Activated B cell treated with CpG ODN at 0.5 μM for 24 hours (primary cell): ENCODE measurements at regions not wholly inside any gene's neighbourhood (a gene's known extent, or its start where the extent isn't known, plus 50 kb on each side); places are given as distances from the start of the nearest gene placed in this dataset.

Source experiments
- ATAC-seq: fragments of 200-7000 bp; cut with Tn5 transposase; one replicate; pipeline ENCODE4 v1.10.0; 2021; ENCODE audit warnings: low read depth, mild to moderate bottlenecking, moderate library complexity
- CTCF ChIA-PET: fragments of 350-600 bp; sonication (Branson Sonifier 250); formaldehyde crosslinking; loops from one replicate; lab custom pipeline; 2021; ENCODE audit warnings: antibody characterized with exemption; lab: Charles Lee
- POLR2A ChIA-PET: fragments of 350-600 bp; sonication (Branson Sonifier 250); formaldehyde crosslinking; loops from one replicate; lab custom pipeline; 2021; ENCODE audit warnings: antibody characterized with exemption; lab: Charles Lee
- DNase-seq: peaks from one replicate; pipeline ENCODE4 v3.0.0; 2022
- H3K27ac Mint-ChIP-seq: one replicate; pipeline ENCODE4 v1.8.0; 2020; ENCODE audit warnings: mixed read lengths
- H3K27me3 Mint-ChIP-seq: one replicate; pipeline ENCODE4 v1.8.0; 2021; ENCODE audit warnings: mixed read lengths
- H3K36me3 Mint-ChIP-seq: one replicate; pipeline ENCODE4 v1.8.0; 2021; ENCODE audit warnings: low read depth, mixed read lengths
- H3K4me1 Mint-ChIP-seq: one replicate; pipeline ENCODE4 v1.8.0; 2021; ENCODE audit warnings: mixed read lengths
- H3K4me3 Mint-ChIP-seq: one replicate; pipeline ENCODE4 v1.8.0; 2020; ENCODE audit warnings: mild to moderate bottlenecking, mixed read lengths
- H3K9me3 Mint-ChIP-seq: one replicate; pipeline ENCODE4 v1.8.0; 2020; ENCODE audit warnings: mixed read lengths
- intact Hi-C: fragments of 100-400 bp; cut with micrococcal nuclease; formaldehyde crosslinking; loops from one replicate; pipeline ENCODE4 v1.15.1; 2024
- TF ChIP-seq, protein P1 (sequence below): fragments of 200-600 bp; IDR thresholded peaks from one replicate; pipeline ENCODE4 v1.8.0; 2022; ENCODE audit warnings: antibody characterized with exemption, mild to moderate bottlenecking

DNA sequence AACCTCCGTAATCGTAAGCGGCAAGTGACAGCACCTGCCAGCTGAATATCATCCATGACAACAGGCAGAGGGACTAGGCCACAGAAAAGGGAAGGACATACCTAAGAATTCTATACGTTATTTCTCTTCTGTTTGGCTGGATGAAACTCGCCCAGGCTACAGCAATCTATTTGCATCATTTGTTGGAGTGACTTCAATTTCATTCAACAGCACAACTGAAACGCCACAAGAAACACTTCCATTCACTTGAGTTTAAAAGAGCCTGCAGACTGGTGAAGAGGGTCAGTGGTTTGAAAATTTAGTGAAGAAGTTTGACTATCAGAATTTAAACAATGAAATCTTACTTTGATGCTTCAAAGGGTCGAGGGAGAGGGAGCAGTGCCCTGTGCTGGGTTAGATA lies 378.7 kb downstream of the LMO4 start:
- POLR2A ChIA-PET: no interaction called here
- ATAC-seq (no peak), DNase-seq (no peak)
- Mint-ChIP-seq H3K4me1 (no peaks in the 10 kb centered on the region), H3K27ac (no peak overlapping the region), H3K9me3 (peaks cover 3% of the 10 kb centered on the region), H3K36me3 (no peaks in the 10 kb centered on the region), H3K27me3 (no peaks in the 10 kb centered on the region), H3K4me3 (no peak overlapping the region)
- intact Hi-C loops: no loop called here
- TF ChIP-seq, protein P1, sequence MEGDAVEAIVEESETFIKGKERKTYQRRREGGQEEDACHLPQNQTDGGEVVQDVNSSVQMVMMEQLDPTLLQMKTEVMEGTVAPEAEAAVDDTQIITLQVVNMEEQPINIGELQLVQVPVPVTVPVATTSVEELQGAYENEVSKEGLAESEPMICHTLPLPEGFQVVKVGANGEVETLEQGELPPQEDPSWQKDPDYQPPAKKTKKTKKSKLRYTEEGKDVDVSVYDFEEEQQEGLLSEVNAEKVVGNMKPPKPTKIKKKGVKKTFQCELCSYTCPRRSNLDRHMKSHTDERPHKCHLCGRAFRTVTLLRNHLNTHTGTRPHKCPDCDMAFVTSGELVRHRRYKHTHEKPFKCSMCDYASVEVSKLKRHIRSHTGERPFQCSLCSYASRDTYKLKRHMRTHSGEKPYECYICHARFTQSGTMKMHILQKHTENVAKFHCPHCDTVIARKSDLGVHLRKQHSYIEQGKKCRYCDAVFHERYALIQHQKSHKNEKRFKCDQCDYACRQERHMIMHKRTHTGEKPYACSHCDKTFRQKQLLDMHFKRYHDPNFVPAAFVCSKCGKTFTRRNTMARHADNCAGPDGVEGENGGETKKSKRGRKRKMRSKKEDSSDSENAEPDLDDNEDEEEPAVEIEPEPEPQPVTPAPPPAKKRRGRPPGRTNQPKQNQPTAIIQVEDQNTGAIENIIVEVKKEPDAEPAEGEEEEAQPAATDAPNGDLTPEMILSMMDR: no peak
- CTCF ChIA-PET: no interaction called here

DNA sequence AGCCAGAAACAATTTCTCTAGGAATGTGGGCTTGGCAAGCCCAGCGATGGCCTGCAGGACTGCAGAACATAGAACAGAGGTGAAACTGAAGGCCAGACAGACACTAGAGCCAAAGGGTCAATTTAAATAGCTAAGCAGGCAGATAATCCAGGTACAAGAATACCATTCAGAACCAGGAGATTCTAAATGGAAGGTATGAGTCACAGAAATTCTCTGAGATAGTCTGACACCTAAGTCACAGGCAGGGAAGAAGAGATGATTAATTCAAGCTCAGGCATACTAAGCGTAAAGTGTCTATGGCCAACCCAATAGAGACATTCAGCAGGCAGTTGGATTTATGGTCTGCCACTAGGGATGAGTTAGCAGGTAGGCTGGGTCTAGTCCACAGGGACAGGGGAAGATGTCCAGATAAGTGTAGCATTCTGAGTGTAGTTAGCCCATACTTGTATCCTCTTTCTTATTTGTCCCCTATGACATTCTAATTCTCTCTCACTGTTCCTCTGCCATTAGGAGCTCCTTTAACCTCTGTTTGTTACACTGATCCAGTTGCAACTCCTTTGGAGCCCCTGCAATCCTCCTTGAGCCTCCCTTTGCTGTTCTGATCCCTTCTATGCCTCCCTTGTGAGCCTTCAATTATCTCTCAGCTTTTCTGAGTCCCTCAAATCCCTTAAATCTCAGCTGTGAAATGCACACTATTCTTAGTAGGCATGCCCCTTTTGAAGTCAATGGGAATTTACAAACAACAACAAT lies 383.8 kb downstream of the LMO4 start:
- H3K27me3 Mint-ChIP-seq: peaks cover 2% of the 10 kb centered on the region
- peaks cover 1% of the 10 kb centered on the region for H3K4me1 Mint-ChIP-seq
- CTCF ChIA-PET: no interaction called here
- H3K9me3 Mint-ChIP-seq: no peaks in the 10 kb centered on the region
- POLR2A ChIA-PET: no interaction called here
- no peak overlapping the region for H3K4me3 Mint-ChIP-seq
- intact Hi-C loops: no loop called here
- H3K27ac Mint-ChIP-seq: no peak overlapping the region
- H3K36me3 Mint-ChIP-seq: no peaks in the 10 kb centered on the region
- DNase-seq: no peak
- TF ChIP-seq, protein P1: no peak
- no peak for ATAC-seq

DNA sequence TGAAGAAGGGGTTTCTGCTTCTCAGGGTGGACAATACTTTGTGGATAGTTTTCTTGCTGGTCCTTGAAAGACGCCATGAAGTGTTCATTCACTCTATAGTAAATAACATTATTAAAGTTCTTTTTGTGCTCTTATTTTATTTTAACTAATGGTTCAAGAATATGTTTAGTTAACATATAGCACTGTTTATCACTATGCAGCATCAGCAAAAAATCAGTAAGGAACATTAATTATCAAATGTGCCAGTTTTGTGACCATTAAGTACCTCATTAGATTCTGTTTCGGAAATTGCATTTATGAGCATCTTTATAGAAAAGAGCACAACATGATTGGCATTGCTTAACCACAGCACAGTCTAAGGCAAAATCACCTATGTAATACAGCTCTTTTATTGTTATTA lies 385.6 kb downstream of the LMO4 start:
- intact Hi-C loops: no loop called here
- H3K9me3 Mint-ChIP-seq: no peaks in the 10 kb centered on the region
- POLR2A ChIA-PET: no interaction called here
- DNase-seq: no peak
- H3K36me3 Mint-ChIP-seq: no peaks in the 10 kb centered on the region
- no peak overlapping the region for H3K27ac Mint-ChIP-seq
- H3K27me3 Mint-ChIP-seq: peaks cover 2% of the 10 kb centered on the region
- no peak overlapping the region for H3K4me3 Mint-ChIP-seq
- TF ChIP-seq, protein P1: no peak
- CTCF ChIA-PET: no interaction called here
- ATAC-seq: no peak
- H3K4me1 Mint-ChIP-seq: peaks cover 1% of the 10 kb centered on the region

- H3K4me1 Mint-ChIP-seq: peaks cover 1% of the 10 kb centered on the region
- ATAC-seq (no peak), DNase-seq (no peak)
- intact Hi-C loops: no loop called here
- no peaks in the 10 kb centered on the region for H3K9me3 Mint-ChIP-seq
- peaks cover 2% of the 10 kb centered on the region for H3K27me3 Mint-ChIP-seq
- H3K36me3 Mint-ChIP-seq: no peaks in the 10 kb centered on the region
- CTCF ChIA-PET: no interaction called here
- no peak overlapping the region for H3K4me3 Mint-ChIP-seq
- TF ChIP-seq, protein P1: no peak
- POLR2A ChIA-PET: no interaction called here
- H3K27ac Mint-ChIP-seq: no peak overlapping the region
Observed at GRCh38 chr1:87715052-87715451, 386.4 kb downstream of the LMO4 start.

DNA sequence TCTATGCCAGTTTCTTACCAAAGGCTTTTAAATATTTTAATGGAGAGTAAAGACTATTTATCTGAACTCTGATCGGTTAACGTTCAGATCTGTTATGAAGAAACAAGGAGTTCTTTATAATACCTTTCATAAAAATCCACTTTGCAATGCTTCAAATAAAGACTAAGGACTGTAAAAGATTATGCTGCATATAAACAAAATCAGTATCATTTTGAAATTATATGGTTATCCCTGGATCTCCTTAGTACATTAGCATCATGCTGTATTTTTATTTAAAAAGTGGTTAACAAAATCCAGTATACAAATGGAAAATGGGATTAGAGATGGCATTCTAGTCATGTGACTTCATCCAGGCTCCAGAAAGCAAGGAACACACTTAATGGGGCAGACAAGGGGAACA lies 386.8 kb downstream of the LMO4 start:
- ATAC-seq: no peak
- Mint-ChIP-seq H3K4me1 (peaks cover 1% of the 10 kb centered on the region), H3K4me3 (no peak overlapping the region), H3K27ac (no peak overlapping the region), H3K9me3 (no peaks in the 10 kb centered on the region), H3K27me3 (peaks cover 2% of the 10 kb centered on the region), H3K36me3 (no peaks in the 10 kb centered on the region)
- DNase-seq: no peak
- CTCF ChIA-PET: no interaction called here
- intact Hi-C loops: no loop called here
- POLR2A ChIA-PET: no interaction called here
- TF ChIP-seq, protein P1: no peak
